OCI-LY1 (cell line): ENCODE measurements at regions not wholly inside any gene's neighbourhood (a gene's known extent, or its start where the extent isn't known, plus 50 kb on each side); places are given as distances from the start of the nearest gene placed in this dataset.

Source experiments
- EZH2 ChIP-seq: fragments of 200-600 bp; sonication (generic), shearing (Covaris generic); IDR thresholded peaks from 2 replicates; pipeline ENCODE4 v1.8.0; 2017; ENCODE audit warnings: borderline replicate concordance, mixed run types, mild to moderate bottlenecking, antibody characterized with exemption, low read length, moderate library complexity, mixed read lengths
- TF ChIP-seq, protein P1 (sequence below): fragments of 200-600 bp; sonication (generic), shearing (Covaris generic); IDR thresholded peaks from 2 replicates; pipeline ENCODE4 v1.5.1; 2017; ENCODE audit warnings: mild to moderate bottlenecking, antibody characterized with exemption, low read length, moderate library complexity, mixed read lengths

DNA sequence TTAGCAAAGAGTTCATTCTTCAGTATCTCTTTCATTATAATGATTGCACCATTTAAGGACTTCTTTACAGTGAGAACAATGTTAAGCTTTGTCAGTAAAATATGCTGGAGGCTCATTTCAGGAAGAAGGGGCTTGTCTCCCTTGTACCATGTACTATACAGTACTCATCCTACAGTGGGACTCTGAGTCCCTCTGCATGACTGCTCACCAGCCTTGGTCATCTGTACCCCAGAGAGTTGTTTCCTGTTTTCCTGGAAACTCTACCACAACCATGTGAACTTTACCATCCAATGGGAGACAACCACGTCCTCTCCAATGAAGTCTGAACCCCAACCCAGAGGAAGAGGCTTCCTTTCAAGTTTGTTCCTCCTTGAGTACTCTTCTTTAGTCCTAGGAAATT lies 1171.1 kb upstream of the CRIM1 start:
- TF ChIP-seq, protein P1, sequence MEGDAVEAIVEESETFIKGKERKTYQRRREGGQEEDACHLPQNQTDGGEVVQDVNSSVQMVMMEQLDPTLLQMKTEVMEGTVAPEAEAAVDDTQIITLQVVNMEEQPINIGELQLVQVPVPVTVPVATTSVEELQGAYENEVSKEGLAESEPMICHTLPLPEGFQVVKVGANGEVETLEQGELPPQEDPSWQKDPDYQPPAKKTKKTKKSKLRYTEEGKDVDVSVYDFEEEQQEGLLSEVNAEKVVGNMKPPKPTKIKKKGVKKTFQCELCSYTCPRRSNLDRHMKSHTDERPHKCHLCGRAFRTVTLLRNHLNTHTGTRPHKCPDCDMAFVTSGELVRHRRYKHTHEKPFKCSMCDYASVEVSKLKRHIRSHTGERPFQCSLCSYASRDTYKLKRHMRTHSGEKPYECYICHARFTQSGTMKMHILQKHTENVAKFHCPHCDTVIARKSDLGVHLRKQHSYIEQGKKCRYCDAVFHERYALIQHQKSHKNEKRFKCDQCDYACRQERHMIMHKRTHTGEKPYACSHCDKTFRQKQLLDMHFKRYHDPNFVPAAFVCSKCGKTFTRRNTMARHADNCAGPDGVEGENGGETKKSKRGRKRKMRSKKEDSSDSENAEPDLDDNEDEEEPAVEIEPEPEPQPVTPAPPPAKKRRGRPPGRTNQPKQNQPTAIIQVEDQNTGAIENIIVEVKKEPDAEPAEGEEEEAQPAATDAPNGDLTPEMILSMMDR = no peak
- no peak for TF ChIP-seq EZH2
